ENCODE measurements at regions not wholly inside any gene's neighbourhood (a gene's known extent, or its start where the extent isn't known, plus 50 kb on each side); places are given as distances from the start of the nearest gene placed in this dataset.

- 24% methylated on average over 1 of the region's 1 CpG for WGBS (ENCODE audit: low lambda C conversion rate)
- Histone ChIP-seq H3K27me3 (ENCODE audit: control insufficient read depth in 1 of 2, insufficient read depth in 2 of 2, low read length in 2 of 2) (no peaks in the 10 kb centered on the region), H2AFZ (ENCODE audit: low read length) (no peak overlapping the region), H3K4me2 (ENCODE audit: low read depth, low read length) (no peak overlapping the region), H3K36me3 (replicated peaks in 1 of 2; ENCODE audit: control insufficient read depth in 1 of 2, insufficient read depth in 2 of 2, low read length in 2 of 2) (no peaks in the 10 kb centered on the region), H3K27ac (ENCODE audit: extremely low read length, insufficient read depth, low read length) (no peak overlapping the region), H3K4me3 (replicated peaks in 1 of 3; ENCODE audit: insufficient read depth in 1 of 3, low read depth in 2 of 3, low read length in 3 of 3) (no peak overlapping the region), H3K9me3 (ENCODE audit: low read length) (no peaks in the 10 kb centered on the region), H3K9ac (ENCODE audit: insufficient read depth, low read depth, low read length) (no peak overlapping the region), H3K4me1 (ENCODE audit: insufficient read depth, low read length) (no peaks in the 10 kb centered on the region), H4K20me1 (ENCODE audit: insufficient read depth, low read length) (no peaks in the 10 kb centered on the region), H3K79me2 (ENCODE audit: insufficient read depth, low read length) (no peaks in the 10 kb centered on the region)
- in situ Hi-C loops (cut with HindIII; ENCODE audit: extremely low pct_ligation_motif_present, low pct_unique_long_range_greater_than_20kb) (no loop called here), intact Hi-C loops (cut with micrococcal nuclease; ENCODE audit: unreplicated experiment) (no loop called here)
- ChIA-PET CTCF (ENCODE audit: low intra/inter-chr PET ratio, low total read pairs) (no interaction called here), POLR2A (no interaction called here)
- no peak for ATAC-seq
- no peak for TF ChIP-seq ZNF3 (CRISPR knock-in tag; IDR thresholded peaks at IDR 0.05)
- no peak for TF ChIP-seq AKAP8 (CRISPR knock-in tag; IDR thresholded peaks at IDR 0.05)
- TF ChIP-seq ZNF333 (CRISPR knock-in tag; IDR thresholded peaks at IDR 0.05; ENCODE audit: borderline replicate concordance) = no peak
- TF ChIP-seq ZNF746 (CRISPR knock-in tag; IDR thresholded peaks at IDR 0.05) = no peak
- no peak for DNase-seq (ENCODE audit: low spot score)
- no peak for FAIRE-seq
- no TSS peak for BruUV-seq (replicated peaks)
These were observed 159.2 kb upstream of the C9orf72 start for GRCh38 chr9:27732494-27732893.

GRCh38 chr9:27743490-27743889 lies 170.2 kb upstream of the C9orf72 start:
- Histone ChIP-seq H3K27ac (ENCODE audit: extremely low read length, insufficient read depth, low read length) (no peak overlapping the region), H3K4me3 (replicated peaks in 1 of 3; ENCODE audit: insufficient read depth in 1 of 3, low read depth in 2 of 3, low read length in 3 of 3) (no peak overlapping the region), H3K9me3 (ENCODE audit: low read length) (no peaks in the 10 kb centered on the region), H3K4me2 (ENCODE audit: low read depth, low read length) (no peak overlapping the region), H3K36me3 (replicated peaks in 1 of 2; ENCODE audit: control insufficient read depth in 1 of 2, insufficient read depth in 2 of 2, low read length in 2 of 2) (no peaks in the 10 kb centered on the region), H3K4me1 (ENCODE audit: insufficient read depth, low read length) (no peaks in the 10 kb centered on the region), H4K20me1 (ENCODE audit: insufficient read depth, low read length) (no peaks in the 10 kb centered on the region), H3K79me2 (ENCODE audit: insufficient read depth, low read length) (no peaks in the 10 kb centered on the region), H3K27me3 (ENCODE audit: control insufficient read depth in 1 of 2, insufficient read depth in 2 of 2, low read length in 2 of 2) (no peaks in the 10 kb centered on the region), H2AFZ (ENCODE audit: low read length) (no peak overlapping the region), H3K9ac (ENCODE audit: insufficient read depth, low read depth, low read length) (no peak overlapping the region)
- intact Hi-C loops (cut with micrococcal nuclease; ENCODE audit: unreplicated experiment) = no loop called here
- WGBS (ENCODE audit: low lambda C conversion rate) = 3% methylated on average over 1 of the region's 1 CpG
- ChIA-PET CTCF (ENCODE audit: low intra/inter-chr PET ratio, low total read pairs) (no interaction called here), POLR2A (no interaction called here)
- BruUV-seq (replicated peaks) = no TSS peak
- in situ Hi-C loops (cut with HindIII; ENCODE audit: extremely low pct_ligation_motif_present, low pct_unique_long_range_greater_than_20kb) = no loop called here
- no peak for ATAC-seq
- no peak for DNase-seq (ENCODE audit: low spot score)
- no peak for FAIRE-seq
- TF ChIP-seq AKNA (CRISPR knock-in tag; IDR thresholded peaks at IDR 0.05; ENCODE audit: borderline replicate concordance) (no peak), HNF1A (IDR thresholded peaks at IDR 0.05; ENCODE audit: low read depth) (no peak), HNF1A (CRISPR knock-in tag; IDR thresholded peaks at IDR 0.05; ENCODE audit: borderline replicate concordance) (no peak), GFI1 (CRISPR knock-in tag; IDR thresholded peaks at IDR 0.05; ENCODE audit: borderline replicate concordance) (no peak), RFXAP (CRISPR knock-in tag; IDR thresholded peaks at IDR 0.05; ENCODE audit: borderline replicate concordance) (no peak), ZMAT3 (CRISPR knock-in tag; conservative IDR thresholded peaks at IDR 0.05) (no peak), ZNF589 (CRISPR knock-in tag; conservative IDR thresholded peaks at IDR 0.05) (no peak)
